PC-3 (cell line): ENCODE measurements at regions not wholly inside any gene's neighbourhood (a gene's known extent, or its start where the extent isn't known, plus 50 kb on each side); places are given as distances from the start of the nearest gene placed in this dataset.

Source experiments
- ATAC-seq: fragments of 200-7000 bp; cut with Tn5 transposase; 2 replicates; pipeline ENCODE4 v1.9.1; 2020; ENCODE audit warnings: mild to moderate bottlenecking, moderate library complexity
- BruUV-seq: library from RNA; stranded (reverse); fragments of 400-500 nt; replicated peaks from 2 replicates; lab custom pipeline; 2021; lab: Mats Ljungman, UMichigan
- CTCF ChIA-PET: fragments of 300-600 bp; sonication (Branson Sonifier 250); formaldehyde crosslinking; loops from one replicate; lab custom pipeline; 2022; ENCODE audit warnings: antibody characterized with exemption; lab: Charles Lee
- POLR2A ChIA-PET: fragments of 300-600 bp; sonication (Branson Sonifier 250); formaldehyde crosslinking; loops from one replicate; lab custom pipeline; 2022; ENCODE audit warnings: antibody characterized with exemption; ENCODE audit not compliant: unreplicated experiment; lab: Charles Lee
- DNase-seq: peaks from one replicate; pipeline ENCODE4 v3.0.0-alpha.2; 2015
- H2AFZ ChIP-seq: fragments of 300-600 bp; sonication (generic); 2 replicates; pipeline ENCODE4 v1.6.0; 2016; ENCODE audit warnings: antibody characterized with exemption, low read length
- H3F3A ChIP-seq: fragments of 300-600 bp; sonication (generic); one replicate; pipeline ENCODE4 v1.6.0; 2017; ENCODE audit warnings: antibody characterized with exemption, low read length, control low read depth, mild to moderate bottlenecking; ENCODE audit not compliant: unreplicated experiment
- H3K27ac ChIP-seq: fragments of 300-600 bp; sonication (generic); 2 replicates; pipeline ENCODE4 v1.5.1; 2016; ENCODE audit warnings: mild to moderate bottlenecking, low read length
- H3K27me3 ChIP-seq: fragments of 300-600 bp; sonication (generic); 2 replicates; pipeline ENCODE4 v1.6.1; 2016; ENCODE audit warnings: low read length, mixed read lengths
- H3K36me3 ChIP-seq: fragments of 300-600 bp; sonication (generic); 2 replicates; pipeline ENCODE4 v1.6.1; 2016; ENCODE audit warnings: low read depth, mixed run types, low read length, mixed read lengths
- H3K4me1 ChIP-seq: fragments of 300-600 bp; sonication (generic); 2 replicates; pipeline ENCODE4 v1.5.1; 2016; ENCODE audit warnings: low read length; ENCODE audit not compliant: insufficient read depth
- H3K4me2 ChIP-seq: fragments of 300-600 bp; sonication (generic); 2 replicates; pipeline ENCODE4 v1.6.0; 2016; ENCODE audit warnings: low read length
- H3K4me3 ChIP-seq: fragments of 300-600 bp; sonication (generic); 2 replicates; pipeline ENCODE4 v1.5.1; 2016; ENCODE audit warnings: mild to moderate bottlenecking, low read length, mixed read lengths
- H3K79me2 ChIP-seq: fragments of 300-600 bp; sonication (generic); 2 replicates; pipeline ENCODE4 v1.6.1; 2017; ENCODE audit warnings: low read length, mixed read lengths
- H3K9ac ChIP-seq: fragments of 300-600 bp; sonication (generic); 2 replicates; pipeline ENCODE4 v1.6.0; 2016; ENCODE audit warnings: mild to moderate bottlenecking, low read length
- H3K9me2 ChIP-seq: fragments of 300-600 bp; sonication (generic); replicated peaks from 2 replicates; pipeline ENCODE4 v1.6.1; 2016; ENCODE audit warnings: mixed run types, low read length, mixed read lengths
- H3K9me3 ChIP-seq: fragments of 300-600 bp; sonication (generic); 2 replicates; pipeline ENCODE4 v1.6.1; 2016; ENCODE audit warnings: low read length, mixed read lengths
- H4K20me1 ChIP-seq: fragments of 300-600 bp; sonication (generic); 2 replicates; pipeline ENCODE4 v1.6.1; 2016; ENCODE audit warnings: low read length, mixed read lengths
- EZH2 ChIP-seq: fragments of 300-600 bp; sonication (generic); IDR thresholded peaks from one replicate; pipeline ENCODE4 v1.6.1; 2017; ENCODE audit warnings: antibody characterized with exemption, mild to moderate bottlenecking, low read length; ENCODE audit not compliant: unreplicated experiment
- EZH2phosphoT487 ChIP-seq: fragments of 300-600 bp; sonication (generic); IDR thresholded peaks from 2 replicates; pipeline ENCODE4 v1.6.1; 2018; ENCODE audit warnings: mild to moderate bottlenecking, antibody characterized with exemption, low read length, borderline replicate concordance
- intact Hi-C: fragments of 100-400 bp; cut with micrococcal nuclease; formaldehyde crosslinking; loops from 2 replicates; pipeline ENCODE4 v1.9.0; 2023
- TF ChIP-seq, protein P1 (sequence below): fragments of 300-600 bp; sonication (generic); conservative IDR thresholded peaks from 2 replicates; pipeline ENCODE4 v1.5.1; 2017; ENCODE audit warnings: antibody characterized with exemption, low read depth, mild to moderate bottlenecking, low read length

- Histone ChIP-seq H3K9ac (no peak overlapping the region), H3K36me3 (no peaks in the 10 kb centered on the region), H3F3A (no peaks in the 10 kb centered on the region), H3K4me3 (no peak overlapping the region), H3K27me3 (peaks cover 27% of the 10 kb centered on the region), H3K79me2 (no peaks in the 10 kb centered on the region), H4K20me1 (no peaks in the 10 kb centered on the region), H3K9me2 (no peaks in the 10 kb centered on the region), H3K9me3 (no peaks in the 10 kb centered on the region), H3K27ac (no peak overlapping the region), H2AFZ (no peak overlapping the region), H3K4me1 (no peaks in the 10 kb centered on the region), H3K4me2 (no peak overlapping the region)
- TF ChIP-seq EZH2 (no peak), EZH2phosphoT487 (no peak)
- TF ChIP-seq, protein P1, sequence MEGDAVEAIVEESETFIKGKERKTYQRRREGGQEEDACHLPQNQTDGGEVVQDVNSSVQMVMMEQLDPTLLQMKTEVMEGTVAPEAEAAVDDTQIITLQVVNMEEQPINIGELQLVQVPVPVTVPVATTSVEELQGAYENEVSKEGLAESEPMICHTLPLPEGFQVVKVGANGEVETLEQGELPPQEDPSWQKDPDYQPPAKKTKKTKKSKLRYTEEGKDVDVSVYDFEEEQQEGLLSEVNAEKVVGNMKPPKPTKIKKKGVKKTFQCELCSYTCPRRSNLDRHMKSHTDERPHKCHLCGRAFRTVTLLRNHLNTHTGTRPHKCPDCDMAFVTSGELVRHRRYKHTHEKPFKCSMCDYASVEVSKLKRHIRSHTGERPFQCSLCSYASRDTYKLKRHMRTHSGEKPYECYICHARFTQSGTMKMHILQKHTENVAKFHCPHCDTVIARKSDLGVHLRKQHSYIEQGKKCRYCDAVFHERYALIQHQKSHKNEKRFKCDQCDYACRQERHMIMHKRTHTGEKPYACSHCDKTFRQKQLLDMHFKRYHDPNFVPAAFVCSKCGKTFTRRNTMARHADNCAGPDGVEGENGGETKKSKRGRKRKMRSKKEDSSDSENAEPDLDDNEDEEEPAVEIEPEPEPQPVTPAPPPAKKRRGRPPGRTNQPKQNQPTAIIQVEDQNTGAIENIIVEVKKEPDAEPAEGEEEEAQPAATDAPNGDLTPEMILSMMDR = no peak
- no TSS peak for BruUV-seq
- ChIA-PET POLR2A (no interaction called here), CTCF (no interaction called here)
- intact Hi-C loops = no loop called here
- ATAC-seq = no peak
- no peak for DNase-seq
These were observed 276.5 kb upstream of the ATP5MC3 start for GRCh38 chr2:175457895-175458448.

DNA sequence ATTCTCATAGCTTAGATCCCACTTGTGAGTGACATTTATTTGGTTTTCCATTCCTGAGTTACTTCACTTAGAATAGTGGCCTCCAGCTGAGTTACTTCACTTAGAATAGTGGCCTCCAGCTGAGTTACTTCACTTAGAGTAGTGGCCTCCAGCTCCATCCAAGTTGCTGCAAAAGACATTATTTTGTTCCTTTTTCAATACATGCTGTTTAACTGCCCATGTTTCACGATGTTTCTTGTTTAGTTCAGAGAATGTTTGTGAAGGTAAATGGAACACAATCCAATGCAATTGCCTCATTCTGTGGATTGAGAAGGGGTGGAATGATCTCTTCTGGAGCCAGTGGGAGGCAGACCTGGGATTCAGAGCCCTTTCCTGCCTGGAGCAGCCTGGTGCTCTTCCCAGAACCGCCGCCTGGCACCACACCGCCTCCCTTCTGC, 273.5 kb upstream of the ATP5MC3 start:
- ChIA-PET CTCF (no interaction called here), POLR2A (no interaction called here)
- Histone ChIP-seq H3K9me2 (no peaks in the 10 kb centered on the region), H3K4me1 (no peaks in the 10 kb centered on the region), H3K27me3 (peaks cover 30% of the 10 kb centered on the region), H3K27ac (no peak overlapping the region), H3K4me2 (no peak overlapping the region), H3K4me3 (no peak overlapping the region), H3K9ac (no peak overlapping the region), H3K79me2 (no peaks in the 10 kb centered on the region), H4K20me1 (no peaks in the 10 kb centered on the region), H2AFZ (no peak overlapping the region), H3K9me3 (no peaks in the 10 kb centered on the region), H3F3A (no peaks in the 10 kb centered on the region), H3K36me3 (no peaks in the 10 kb centered on the region)
- BruUV-seq = no TSS peak
- DNase-seq = no peak
- TF ChIP-seq EZH2 (no peak), EZH2phosphoT487 (no peak)
- TF ChIP-seq, protein P1 = no peak
- intact Hi-C loops = no loop called here
- ATAC-seq = no peak

- H3K4me3 ChIP-seq = no peak overlapping the region
- no peaks in the 10 kb centered on the region for H3K9me2 ChIP-seq
- no peak overlapping the region for H3K9ac ChIP-seq
- no peaks in the 10 kb centered on the region for H3F3A ChIP-seq
- DNase-seq = no peak
- H2AFZ ChIP-seq = no peak overlapping the region
- H3K4me1 ChIP-seq = no peaks in the 10 kb centered on the region
- no peak for ATAC-seq
- no peaks in the 10 kb centered on the region for H3K9me3 ChIP-seq
- ChIA-PET POLR2A (no interaction called here), CTCF (no interaction called here)
- no peaks in the 10 kb centered on the region for H3K79me2 ChIP-seq
- no TSS peak for BruUV-seq
- H3K4me2 ChIP-seq = no peak overlapping the region
- no peak overlapping the region for H3K27ac ChIP-seq
- peaks cover 26% of the 10 kb centered on the region for H3K27me3 ChIP-seq
- H4K20me1 ChIP-seq = no peaks in the 10 kb centered on the region
- TF ChIP-seq EZH2phosphoT487 = no peak
- TF ChIP-seq, protein P1 = no peak
- no peak for TF ChIP-seq EZH2
- no peaks in the 10 kb centered on the region for H3K36me3 ChIP-seq
- intact Hi-C loops = no loop called here
These were observed 268.7 kb upstream of the ATP5MC3 start for GRCh38 chr2:175450029-175450760.
